Calu3 (cell line): ENCODE measurements at regions not wholly inside any gene's neighbourhood (a gene's known extent, or its start where the extent isn't known, plus 50 kb on each side); places are given as distances from the start of the nearest gene placed in this dataset.
"Not testable (repeated sequence)": the region's sequence is repeated elsewhere in the genome, so short reads cannot be mapped to it uniquely, and the experiment has no call there.

ENCODE experiments used
- BruUV-seq: library from RNA; stranded (reverse); fragments of 400-500 nt; replicated peaks from 2 replicates; lab custom pipeline; 2021; lab: Mats Ljungman, UMichigan
- CTCF ChIA-PET: fragments of 300-600 bp; sonication (Branson Sonifier 250); formaldehyde crosslinking; loops from one replicate; lab custom pipeline; 2022; ENCODE audit warnings: antibody characterized with exemption; lab: Charles Lee
- DNase-seq: peaks from one replicate; pipeline ENCODE4 v3.0.0; 2022
- H3K27ac Mint-ChIP-seq: one replicate; pipeline ENCODE4 v1.8.0; 2022; ENCODE audit warnings: mixed read lengths; ENCODE audit not compliant: unreplicated experiment
- H3K27me3 Mint-ChIP-seq: one replicate; pipeline ENCODE4 v1.8.0; 2022; ENCODE audit warnings: mixed read lengths; ENCODE audit not compliant: unreplicated experiment
- H3K36me3 Mint-ChIP-seq: one replicate; pipeline ENCODE4 v1.8.0; 2022; ENCODE audit warnings: mild to moderate bottlenecking, moderate library complexity, mixed read lengths; ENCODE audit not compliant: insufficient read depth, unreplicated experiment
- H3K4me1 Mint-ChIP-seq: one replicate; pipeline ENCODE4 v1.8.0; 2022; ENCODE audit warnings: mild to moderate bottlenecking, low read depth, mixed read lengths; ENCODE audit not compliant: unreplicated experiment
- H3K4me3 Mint-ChIP-seq: one replicate; pipeline ENCODE4 v1.8.0; 2022; ENCODE audit warnings: mild to moderate bottlenecking, low read depth, moderate library complexity, mixed read lengths; ENCODE audit not compliant: unreplicated experiment
- H3K9me3 Mint-ChIP-seq: one replicate; pipeline ENCODE4 v1.8.0; 2022; ENCODE audit warnings: low read depth, mixed read lengths; ENCODE audit not compliant: unreplicated experiment
- intact Hi-C: fragments of 100-400 bp; cut with micrococcal nuclease; formaldehyde crosslinking; loops from one replicate; pipeline ENCODE4 v1.10.0; 2022; ENCODE audit not compliant: unreplicated experiment
- TF ChIP-seq, protein P1 (sequence below): fragments of 200-600 bp; IDR thresholded peaks from one replicate; pipeline ENCODE4 v1.8.0; 2022; ENCODE audit warnings: antibody characterized with exemption; ENCODE audit not compliant: unreplicated experiment

DNA sequence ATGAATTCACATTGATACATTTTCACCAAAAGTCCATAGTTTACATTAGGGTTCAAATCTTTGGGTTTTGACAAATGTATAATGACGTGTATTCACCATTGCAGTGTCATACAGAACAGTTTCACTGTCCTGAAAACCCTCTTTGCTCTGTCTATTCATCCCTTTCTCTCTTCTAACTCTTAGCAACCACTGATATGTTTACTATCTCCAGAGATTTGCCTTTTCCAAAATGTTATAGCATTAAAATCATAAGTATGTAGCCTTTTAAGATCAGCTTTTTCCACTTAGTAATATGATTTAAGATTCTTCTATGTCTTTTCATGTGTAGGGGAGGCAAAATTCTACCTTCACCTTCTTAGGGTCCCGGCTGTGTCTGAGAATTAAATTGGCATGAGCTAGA is 203.8 kb downstream of the TPRG1 start:
- no TSS peak for BruUV-seq
- Mint-ChIP-seq H3K27ac (no peak overlapping the region), H3K27me3 (no peaks in the 10 kb centered on the region), H3K9me3 (peaks cover 5% of the 10 kb centered on the region), H3K36me3 (no peaks in the 10 kb centered on the region), H3K4me3 (no peak overlapping the region), H3K4me1 (no peaks in the 10 kb centered on the region)
- no peak for DNase-seq
- TF ChIP-seq, protein P1, sequence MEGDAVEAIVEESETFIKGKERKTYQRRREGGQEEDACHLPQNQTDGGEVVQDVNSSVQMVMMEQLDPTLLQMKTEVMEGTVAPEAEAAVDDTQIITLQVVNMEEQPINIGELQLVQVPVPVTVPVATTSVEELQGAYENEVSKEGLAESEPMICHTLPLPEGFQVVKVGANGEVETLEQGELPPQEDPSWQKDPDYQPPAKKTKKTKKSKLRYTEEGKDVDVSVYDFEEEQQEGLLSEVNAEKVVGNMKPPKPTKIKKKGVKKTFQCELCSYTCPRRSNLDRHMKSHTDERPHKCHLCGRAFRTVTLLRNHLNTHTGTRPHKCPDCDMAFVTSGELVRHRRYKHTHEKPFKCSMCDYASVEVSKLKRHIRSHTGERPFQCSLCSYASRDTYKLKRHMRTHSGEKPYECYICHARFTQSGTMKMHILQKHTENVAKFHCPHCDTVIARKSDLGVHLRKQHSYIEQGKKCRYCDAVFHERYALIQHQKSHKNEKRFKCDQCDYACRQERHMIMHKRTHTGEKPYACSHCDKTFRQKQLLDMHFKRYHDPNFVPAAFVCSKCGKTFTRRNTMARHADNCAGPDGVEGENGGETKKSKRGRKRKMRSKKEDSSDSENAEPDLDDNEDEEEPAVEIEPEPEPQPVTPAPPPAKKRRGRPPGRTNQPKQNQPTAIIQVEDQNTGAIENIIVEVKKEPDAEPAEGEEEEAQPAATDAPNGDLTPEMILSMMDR = no peak
- intact Hi-C loops = no loop called here
- CTCF ChIA-PET = no interaction called here

DNA sequence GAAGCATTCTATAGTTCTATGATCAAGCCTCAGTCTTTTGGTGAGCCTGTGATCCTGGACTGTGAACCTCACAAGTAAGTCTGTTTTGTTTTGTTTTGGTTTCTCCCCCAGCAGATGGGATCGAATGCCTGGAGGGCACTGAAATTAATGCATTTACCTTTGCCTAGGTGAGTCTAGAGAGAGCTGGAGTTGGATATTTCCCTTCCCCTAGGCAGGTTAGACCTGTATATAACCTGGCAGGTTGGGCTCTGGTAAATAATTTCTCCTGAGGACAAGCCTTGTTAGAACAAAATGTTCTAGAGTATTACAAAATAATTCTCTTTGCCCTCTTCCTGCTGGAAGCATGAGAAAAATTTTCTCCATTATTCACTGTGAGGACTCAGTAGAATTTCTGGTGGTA is 211.9 kb downstream of the TPRG1 start:
- intact Hi-C loops = no loop called here
- H3K27me3 Mint-ChIP-seq = no peaks in the 10 kb centered on the region
- CTCF ChIA-PET = no interaction called here
- H3K4me3 Mint-ChIP-seq = no peak overlapping the region
- BruUV-seq = no TSS peak
- TF ChIP-seq, protein P1 = no peak
- no peaks in the 10 kb centered on the region for H3K36me3 Mint-ChIP-seq
- H3K27ac Mint-ChIP-seq = no peak overlapping the region
- peaks cover 10% of the 10 kb centered on the region for H3K9me3 Mint-ChIP-seq
- DNase-seq = no peak
- H3K4me1 Mint-ChIP-seq = peaks cover 13% of the 10 kb centered on the region

DNA sequence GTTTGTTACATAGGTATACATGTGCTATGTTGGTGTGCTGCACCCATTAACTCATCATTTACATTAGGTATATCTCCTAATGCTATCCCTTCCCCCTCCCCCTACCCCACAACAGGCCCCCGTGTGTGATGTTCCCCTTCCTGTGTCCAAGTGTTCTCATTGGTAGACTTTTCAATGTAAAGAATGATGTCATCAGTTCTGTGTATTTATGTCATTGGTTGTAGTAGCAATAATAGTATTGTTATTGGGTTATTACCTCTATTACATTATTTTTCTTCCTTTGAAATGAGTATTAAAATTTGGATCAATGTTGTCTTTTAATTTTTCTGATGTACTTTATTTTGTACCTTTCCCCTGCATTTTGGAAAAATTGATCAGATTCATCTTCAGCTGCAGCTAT is 214.1 kb downstream of the TPRG1 start:
- H3K27ac Mint-ChIP-seq, H3K9me3 Mint-ChIP-seq, H3K36me3 Mint-ChIP-seq, CTCF ChIA-PET, intact Hi-C loops, BruUV-seq, DNase-seq, H3K27me3 Mint-ChIP-seq, H3K4me3 Mint-ChIP-seq: not testable (repeated sequence)
- H3K4me1 Mint-ChIP-seq = peaks cover 13% of the 10 kb centered on the region

DNA sequence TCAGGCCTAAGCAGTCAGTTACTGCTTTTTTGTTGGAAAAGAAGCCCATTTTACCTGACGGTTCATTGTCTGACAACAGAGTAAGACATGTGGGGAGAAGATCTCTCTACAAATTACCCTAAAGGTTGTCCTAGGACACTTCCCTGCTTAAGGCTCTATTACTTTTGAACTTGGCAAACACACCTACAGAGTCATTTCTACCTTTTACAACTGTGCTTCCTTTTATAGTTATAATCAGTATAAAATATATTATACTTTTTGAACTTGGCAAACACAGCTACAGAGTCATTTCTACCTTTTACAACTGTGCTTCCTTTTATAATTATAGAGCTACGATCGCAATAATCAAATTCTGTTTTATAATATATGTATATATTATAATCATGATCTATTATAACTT is 215.0 kb downstream of the TPRG1 start:
- no peaks in the 10 kb centered on the region for H3K27me3 Mint-ChIP-seq
- no peaks in the 10 kb centered on the region for H3K36me3 Mint-ChIP-seq
- TF ChIP-seq, protein P1 = no peak
- DNase-seq = no peak
- no TSS peak for BruUV-seq
- CTCF ChIA-PET = no interaction called here
- H3K9me3 Mint-ChIP-seq = peaks cover 5% of the 10 kb centered on the region
- no peak overlapping the region for H3K27ac Mint-ChIP-seq
- intact Hi-C loops = no loop called here
- H3K4me3 Mint-ChIP-seq = no peak overlapping the region
- peaks cover 13% of the 10 kb centered on the region for H3K4me1 Mint-ChIP-seq

DNA sequence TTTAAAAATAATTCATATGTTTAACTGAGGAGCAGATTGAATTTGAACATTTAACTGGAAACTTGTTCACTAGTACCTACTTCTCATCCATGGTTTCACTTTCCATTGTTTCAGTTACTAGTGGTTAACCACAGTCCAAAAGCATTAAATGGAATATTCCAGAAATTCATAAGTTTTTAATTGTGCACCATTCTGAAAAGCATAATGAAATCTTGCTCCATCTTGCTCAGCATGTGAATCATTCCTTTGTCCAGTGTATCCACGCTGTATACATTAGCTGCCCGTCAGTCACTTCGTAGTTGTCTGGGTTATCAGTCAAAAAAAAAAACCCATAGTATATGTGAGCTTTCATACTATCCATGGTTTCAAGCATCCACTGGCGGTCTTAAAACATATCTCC is 217.6 kb downstream of the TPRG1 start:
- Mint-ChIP-seq H3K9me3 (no peaks in the 10 kb centered on the region), H3K27me3 (no peaks in the 10 kb centered on the region), H3K4me3 (no peak overlapping the region), H3K4me1 (peaks cover 28% of the 10 kb centered on the region), H3K36me3 (peaks cover 5% of the 10 kb centered on the region), H3K27ac (peak overlapping the region; percentile 29)
- no peak for DNase-seq
- CTCF ChIA-PET = no interaction called here
- BruUV-seq = no TSS peak
- intact Hi-C loops = no loop called here
- TF ChIP-seq, protein P1 = no peak
